GM12878 (cell line): ENCODE measurements at regions not wholly inside any gene's neighbourhood (a gene's known extent, or its start where the extent isn't known, plus 50 kb on each side); places are given as distances from the start of the nearest gene placed in this dataset.

Source experiments
- CBX5 ChIP-seq: sonication (generic); IDR thresholded peaks from 2 replicates; pipeline ENCODE4 v1.6.1; 2016; ENCODE audit warnings: low read depth, moderate library complexity, mild to moderate bottlenecking, inconsistent platforms
- CEBPB ChIP-seq, 2 experiments: fragments of 150-350 bp in 1 of 2; IDR thresholded peaks; 2 replicates each; pipeline ENCODE4 v1.6.1; 2012 to 2014; ENCODE audit warnings: low read depth in 2 of 2, low read length in 2 of 2, borderline replicate concordance in 1 of 2, inconsistent platforms in 1 of 2
- CREB1 ChIP-seq: IDR thresholded peaks from 2 replicates; pipeline ENCODE4 v1.6.1; 2012; ENCODE audit warnings: low read depth, mild to moderate bottlenecking, inconsistent platforms
- ESRRA ChIP-seq: IDR thresholded peaks from 2 replicates; pipeline ENCODE4 v1.6.1; 2012; ENCODE audit warnings: mild to moderate bottlenecking, low read length, improper control_type of control experiment
- FOXK2 ChIP-seq: fragments of 450-650 bp; IDR thresholded peaks from 2 replicates; pipeline ENCODE4 v1.6.1; 2017; ENCODE audit warnings: mild to moderate bottlenecking, moderate library complexity
- NBN ChIP-seq: fragments of 450-650 bp; IDR thresholded peaks from 2 replicates; pipeline ENCODE4 v1.6.1; 2016
- RBBP5 ChIP-seq: fragments of 200-600 bp; sonication (generic); conservative IDR thresholded peaks from 2 replicates; pipeline ENCODE4 v1.6.1; 2016
- RUNX3 ChIP-seq: IDR thresholded peaks from 2 replicates; pipeline ENCODE4 v1.6.1; 2012; ENCODE audit warnings: low read length, inconsistent platforms
- SREBF1 ChIP-seq: IDR thresholded peaks from 2 replicates; pipeline ENCODE4 v1.6.1; 2012; ENCODE audit warnings: mild to moderate bottlenecking, low read length
- SRF ChIP-seq, 2 experiments: IDR thresholded peaks; 2 replicates each; pipeline ENCODE4 v1.6.1; 2011; ENCODE audit warnings: low read depth in 2 of 2, low read length in 2 of 2, mild to moderate bottlenecking in 1 of 2, moderate library complexity in 1 of 2
- ZNF217 ChIP-seq: fragments of 450-650 bp; IDR thresholded peaks from 2 replicates; pipeline ENCODE4 v1.6.1; 2017; ENCODE audit warnings: antibody characterized with exemption, mild to moderate bottlenecking
- ZNF622 ChIP-seq: fragments of 450-650 bp; IDR thresholded peaks from 2 replicates; pipeline ENCODE4 v1.6.1; 2017; ENCODE audit warnings: mild to moderate bottlenecking, inconsistent platforms
- TF ChIP-seq, protein P1 (sequence below): fragments of 450-650 bp; IDR thresholded peaks from 2 replicates; pipeline ENCODE4 v1.6.1; 2017; ENCODE audit warnings: mild to moderate bottlenecking, low read depth, inconsistent platforms; ENCODE audit not compliant: poor library complexity, severe bottlenecking
- TF ChIP-seq, protein P2 (sequence below): IDR thresholded peaks from 2 replicates; pipeline ENCODE4 v1.6.1; 2012; ENCODE audit warnings: low read length, inconsistent platforms
- TF ChIP-seq, protein P3 (sequence below): fragments of 450-650 bp; IDR thresholded peaks from 2 replicates; pipeline ENCODE4 v1.6.1; 2017; ENCODE audit warnings: borderline replicate concordance
- TF ChIP-seq, protein P4 (sequence below): fragments of 450-650 bp; conservative IDR thresholded peaks from 2 replicates; pipeline ENCODE4 v1.6.1; 2017; ENCODE audit warnings: mild to moderate bottlenecking, moderate library complexity

DNA sequence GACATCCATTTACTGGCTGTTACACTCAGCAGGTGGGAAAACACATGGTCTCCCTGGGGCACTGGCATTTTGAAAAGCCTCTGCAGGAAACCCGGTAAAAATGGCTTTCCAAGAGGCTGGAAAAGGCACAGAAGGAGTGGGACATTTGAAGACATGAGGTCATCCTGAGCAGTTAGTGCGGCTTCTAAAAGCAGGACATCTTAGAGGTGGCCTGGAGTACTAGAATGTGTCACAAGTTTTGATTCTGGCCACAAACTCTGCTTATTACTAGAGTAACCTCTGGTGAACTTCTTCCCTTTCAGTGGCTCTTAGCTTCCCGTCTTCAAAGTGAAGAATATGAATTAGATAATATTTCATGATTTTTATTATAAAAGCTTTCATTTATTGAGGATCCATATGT, 423.0 kb upstream of the BRINP1 start (continued):
- TF ChIP-seq, protein P1, sequence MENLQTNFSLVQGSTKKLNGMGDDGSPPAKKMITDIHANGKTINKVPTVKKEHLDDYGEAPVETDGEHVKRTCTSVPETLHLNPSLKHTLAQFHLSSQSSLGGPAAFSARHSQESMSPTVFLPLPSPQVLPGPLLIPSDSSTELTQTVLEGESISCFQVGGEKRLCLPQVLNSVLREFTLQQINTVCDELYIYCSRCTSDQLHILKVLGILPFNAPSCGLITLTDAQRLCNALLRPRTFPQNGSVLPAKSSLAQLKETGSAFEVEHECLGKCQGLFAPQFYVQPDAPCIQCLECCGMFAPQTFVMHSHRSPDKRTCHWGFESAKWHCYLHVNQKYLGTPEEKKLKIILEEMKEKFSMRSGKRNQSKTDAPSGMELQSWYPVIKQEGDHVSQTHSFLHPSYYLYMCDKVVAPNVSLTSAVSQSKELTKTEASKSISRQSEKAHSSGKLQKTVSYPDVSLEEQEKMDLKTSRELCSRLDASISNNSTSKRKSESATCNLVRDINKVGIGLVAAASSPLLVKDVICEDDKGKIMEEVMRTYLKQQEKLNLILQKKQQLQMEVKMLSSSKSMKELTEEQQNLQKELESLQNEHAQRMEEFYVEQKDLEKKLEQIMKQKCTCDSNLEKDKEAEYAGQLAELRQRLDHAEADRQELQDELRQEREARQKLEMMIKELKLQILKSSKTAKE: no peak
- TF ChIP-seq NBN (no peak), RBBP5 (no peak), RUNX3 (peak; percentile 77), SRF (IDR thresholded peaks at IDR 0.05; ENCODE audit: low read depth in 2 of 2, low read length in 2 of 2) (no peak), CREB1 (no peak), CBX5 (no peak), CEBPB (IDR thresholded peaks at IDR 0.05; ENCODE audit: borderline replicate concordance in 1 of 2, low read depth in 2 of 2, low read length in 2 of 2) (no peak), FOXK2 (no peak), SREBF1 (no peak), ZNF217 (no peak), ESRRA (no peak), ZNF622 (no peak)
- TF ChIP-seq, protein P2, sequence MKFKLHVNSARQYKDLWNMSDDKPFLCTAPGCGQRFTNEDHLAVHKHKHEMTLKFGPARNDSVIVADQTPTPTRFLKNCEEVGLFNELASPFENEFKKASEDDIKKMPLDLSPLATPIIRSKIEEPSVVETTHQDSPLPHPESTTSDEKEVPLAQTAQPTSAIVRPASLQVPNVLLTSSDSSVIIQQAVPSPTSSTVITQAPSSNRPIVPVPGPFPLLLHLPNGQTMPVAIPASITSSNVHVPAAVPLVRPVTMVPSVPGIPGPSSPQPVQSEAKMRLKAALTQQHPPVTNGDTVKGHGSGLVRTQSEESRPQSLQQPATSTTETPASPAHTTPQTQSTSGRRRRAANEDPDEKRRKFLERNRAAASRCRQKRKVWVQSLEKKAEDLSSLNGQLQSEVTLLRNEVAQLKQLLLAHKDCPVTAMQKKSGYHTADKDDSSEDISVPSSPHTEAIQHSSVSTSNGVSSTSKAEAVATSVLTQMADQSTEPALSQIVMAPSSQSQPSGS: peak; percentile 60; the same call in 1 of the 2 replicates
- TF ChIP-seq, protein P3, sequence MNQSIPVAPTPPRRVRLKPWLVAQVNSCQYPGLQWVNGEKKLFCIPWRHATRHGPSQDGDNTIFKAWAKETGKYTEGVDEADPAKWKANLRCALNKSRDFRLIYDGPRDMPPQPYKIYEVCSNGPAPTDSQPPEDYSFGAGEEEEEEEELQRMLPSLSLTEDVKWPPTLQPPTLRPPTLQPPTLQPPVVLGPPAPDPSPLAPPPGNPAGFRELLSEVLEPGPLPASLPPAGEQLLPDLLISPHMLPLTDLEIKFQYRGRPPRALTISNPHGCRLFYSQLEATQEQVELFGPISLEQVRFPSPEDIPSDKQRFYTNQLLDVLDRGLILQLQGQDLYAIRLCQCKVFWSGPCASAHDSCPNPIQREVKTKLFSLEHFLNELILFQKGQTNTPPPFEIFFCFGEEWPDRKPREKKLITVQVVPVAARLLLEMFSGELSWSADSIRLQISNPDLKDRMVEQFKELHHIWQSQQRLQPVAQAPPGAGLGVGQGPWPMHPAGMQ: no peak
- TF ChIP-seq, protein P4, sequence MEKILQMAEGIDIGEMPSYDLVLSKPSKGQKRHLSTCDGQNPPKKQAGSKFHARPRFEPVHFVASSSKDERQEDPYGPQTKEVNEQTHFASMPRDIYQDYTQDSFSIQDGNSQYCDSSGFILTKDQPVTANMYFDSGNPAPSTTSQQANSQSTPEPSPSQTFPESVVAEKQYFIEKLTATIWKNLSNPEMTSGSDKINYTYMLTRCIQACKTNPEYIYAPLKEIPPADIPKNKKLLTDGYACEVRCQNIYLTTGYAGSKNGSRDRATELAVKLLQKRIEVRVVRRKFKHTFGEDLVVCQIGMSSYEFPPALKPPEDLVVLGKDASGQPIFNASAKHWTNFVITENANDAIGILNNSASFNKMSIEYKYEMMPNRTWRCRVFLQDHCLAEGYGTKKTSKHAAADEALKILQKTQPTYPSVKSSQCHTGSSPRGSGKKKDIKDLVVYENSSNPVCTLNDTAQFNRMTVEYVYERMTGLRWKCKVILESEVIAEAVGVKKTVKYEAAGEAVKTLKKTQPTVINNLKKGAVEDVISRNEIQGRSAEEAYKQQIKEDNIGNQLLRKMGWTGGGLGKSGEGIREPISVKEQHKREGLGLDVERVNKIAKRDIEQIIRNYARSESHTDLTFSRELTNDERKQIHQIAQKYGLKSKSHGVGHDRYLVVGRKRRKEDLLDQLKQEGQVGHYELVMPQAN: no peak
